T follicular helper cell (primary cell): ENCODE measurements at regions not wholly inside any gene's neighbourhood (a gene's known extent, or its start where the extent isn't known, plus 50 kb on each side); places are given as distances from the start of the nearest gene placed in this dataset.
"Not testable (repeated sequence)": the region's sequence is repeated elsewhere in the genome, so short reads cannot be mapped to it uniquely, and the experiment has no call there.

Experiments used
- DNase-seq: peaks from one replicate; pipeline ENCODE4 v3.0.0-alpha.2; 2020; ENCODE audit warnings: low read depth

DNA sequence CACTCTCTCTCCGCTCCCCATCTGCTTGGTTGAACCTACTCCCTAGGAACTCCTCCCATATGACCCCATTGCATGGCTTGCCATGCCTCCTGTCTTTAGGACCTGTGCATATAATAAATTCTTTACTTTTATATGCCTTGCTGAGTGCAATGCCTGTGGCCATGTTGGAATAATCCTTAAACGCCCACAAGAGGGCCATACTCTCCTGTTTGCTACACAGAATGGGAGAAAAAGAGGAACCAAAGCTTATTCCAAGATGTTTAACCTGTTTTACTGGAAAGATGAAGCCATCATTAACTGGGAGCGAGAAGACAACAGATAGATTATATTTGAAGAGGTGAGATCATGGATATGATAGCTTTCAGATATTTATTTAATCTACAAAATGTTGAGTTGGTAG, 1097.8 kb downstream of the NAALADL2 start:
- DNase-seq: no peak

DNA sequence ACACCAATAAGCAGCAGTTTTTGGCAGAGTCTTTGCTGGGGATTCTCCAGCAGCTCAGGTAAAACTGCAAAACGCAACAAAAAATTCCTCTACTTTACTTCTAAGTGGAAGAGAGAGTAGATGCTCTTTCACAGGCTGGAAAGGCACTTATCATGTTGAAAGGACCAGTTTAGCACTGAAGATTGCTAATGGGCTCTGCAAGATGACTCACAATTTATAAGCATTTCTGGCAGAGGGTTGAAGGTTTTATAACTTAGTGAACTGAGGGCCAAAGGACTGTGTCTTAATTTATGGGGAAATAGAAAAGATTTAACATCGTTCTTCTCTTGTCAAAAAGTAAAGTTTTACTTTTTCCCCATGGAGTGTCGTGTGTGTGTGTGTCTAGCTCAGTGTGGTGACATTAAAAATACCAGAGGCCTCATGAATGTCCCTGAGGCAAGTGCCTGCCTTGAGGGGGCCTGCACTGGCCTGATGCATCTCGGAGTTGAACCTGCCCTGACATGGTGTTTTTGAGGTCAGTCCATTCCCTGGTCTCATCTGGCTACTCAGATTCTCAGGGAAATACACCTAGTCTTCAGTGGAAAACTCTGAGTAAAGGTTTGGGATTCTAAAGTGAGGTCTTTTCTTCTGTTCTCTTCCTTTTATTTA, 1092.0 kb downstream of the NAALADL2 start:
- no peak for DNase-seq

DNA sequence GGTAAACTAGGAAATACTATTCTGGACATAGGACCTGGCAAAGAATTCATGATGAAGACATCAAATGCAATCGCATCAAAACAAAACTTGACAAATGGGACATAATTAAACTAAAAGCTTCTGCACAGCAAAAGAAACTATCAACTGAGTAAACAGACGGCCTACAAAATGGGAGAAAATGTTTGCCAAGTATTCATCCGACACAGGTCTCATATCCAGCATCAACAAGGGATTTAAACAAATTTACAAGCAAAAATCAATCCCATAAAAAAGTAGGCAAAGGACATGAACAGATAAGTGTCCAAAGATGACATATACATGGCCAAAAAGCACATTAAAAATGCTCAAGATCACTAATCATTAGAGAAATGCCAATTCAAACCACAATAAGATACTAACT, 1088.9 kb downstream of the NAALADL2 start:
- DNase-seq: no peak

DNA sequence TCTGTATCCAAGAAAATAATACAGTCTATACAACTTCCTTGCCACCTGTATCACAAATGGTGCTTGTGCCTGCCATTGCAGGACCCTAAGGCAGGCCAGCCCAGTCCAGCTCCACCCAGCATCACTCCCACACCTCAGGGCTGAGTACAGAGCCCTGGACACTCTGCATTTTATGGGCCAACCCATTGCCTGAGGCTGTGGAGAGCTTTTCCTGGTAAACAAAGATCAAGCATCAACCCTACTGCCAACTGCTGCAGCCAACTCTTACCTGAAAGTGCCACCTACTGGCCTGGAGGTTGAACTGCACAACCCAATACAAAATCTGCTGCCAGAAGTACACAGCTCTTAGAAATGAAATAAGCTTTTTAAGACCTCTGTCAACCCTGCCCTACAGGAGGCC, 1082.2 kb downstream of the NAALADL2 start:
- no peak for DNase-seq

DNA sequence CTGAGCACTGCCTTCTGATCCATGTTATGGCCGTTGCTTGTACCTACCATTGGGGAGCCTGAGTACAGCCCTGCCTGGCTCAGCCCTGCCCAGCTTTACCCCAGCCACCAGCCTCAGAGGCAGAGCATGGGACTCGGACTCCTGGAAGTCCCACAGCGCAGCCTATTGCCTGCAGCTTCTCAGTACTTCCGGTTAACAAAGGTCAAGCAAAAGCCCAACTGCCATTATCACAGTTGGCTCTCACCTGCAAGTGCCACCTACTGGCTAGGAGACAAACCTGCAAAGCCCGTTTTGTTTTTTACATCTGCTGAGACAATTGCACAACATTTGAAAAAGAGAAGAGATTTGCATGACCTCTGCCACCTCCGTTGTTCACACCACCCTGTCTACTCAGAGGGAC, 1081.7 kb downstream of the NAALADL2 start:
- no peak for DNase-seq

DNA sequence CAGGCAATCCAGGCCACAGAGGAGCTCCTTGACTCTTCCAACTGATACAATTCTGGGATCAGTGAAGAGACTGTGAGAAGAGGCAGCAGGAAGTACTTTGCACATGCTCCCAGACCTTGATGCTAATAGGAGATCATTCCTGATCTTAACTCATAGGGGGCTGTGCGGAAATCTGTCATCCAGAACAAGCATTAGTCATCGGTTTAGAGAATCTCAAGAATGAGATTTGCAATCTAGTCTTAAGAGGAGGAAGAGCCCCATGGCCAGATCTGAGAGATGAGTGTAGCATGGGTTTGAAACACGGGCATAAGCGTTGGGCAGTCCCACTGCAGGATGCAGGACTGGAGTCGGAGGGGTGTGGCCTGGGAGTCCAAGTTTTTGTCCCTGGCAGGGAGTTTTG, 1081.1 kb downstream of the NAALADL2 start:
- DNase-seq: no peak

DNA sequence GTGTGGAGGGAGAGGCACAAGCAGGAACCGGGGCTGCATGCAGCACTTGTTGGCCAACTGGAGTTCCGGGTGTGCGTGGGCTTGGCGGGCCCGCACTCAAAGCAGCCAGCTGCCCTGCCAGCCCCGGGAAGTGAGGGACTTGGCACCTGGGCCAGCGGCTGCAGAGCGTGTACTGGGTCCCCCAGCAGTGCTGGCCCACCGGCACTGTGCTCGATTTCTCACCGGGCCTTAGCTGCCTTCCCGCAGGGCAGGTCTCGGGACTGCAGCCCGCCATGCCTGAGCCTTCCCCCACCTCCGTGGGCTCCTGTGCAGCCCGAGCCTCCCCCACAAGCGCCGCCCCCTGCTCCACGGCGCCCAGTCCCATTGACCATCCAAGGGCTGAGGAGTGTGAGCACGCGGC, 1078.2 kb downstream of the NAALADL2 start:
- not testable (repeated sequence) for DNase-seq

DNA sequence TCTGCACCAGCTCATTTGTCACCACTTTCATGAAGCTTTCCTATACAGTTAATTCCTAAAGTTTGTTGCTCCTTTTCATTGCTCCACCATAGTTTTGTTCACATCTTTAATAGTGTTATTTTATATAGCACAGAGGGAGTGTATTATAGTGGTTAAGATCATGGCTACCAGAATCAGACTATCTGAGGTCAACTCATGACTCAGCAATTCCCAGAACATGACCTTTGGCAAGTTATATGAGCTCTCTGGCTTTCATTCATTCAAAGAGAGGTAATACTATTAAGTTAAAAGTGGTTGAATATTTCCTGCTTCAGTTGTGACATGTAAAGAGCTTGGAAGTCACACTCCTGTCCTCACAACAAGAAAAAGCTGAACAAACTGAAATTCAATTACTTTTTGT, 1073.5 kb downstream of the NAALADL2 start:
- no peak for DNase-seq

DNA sequence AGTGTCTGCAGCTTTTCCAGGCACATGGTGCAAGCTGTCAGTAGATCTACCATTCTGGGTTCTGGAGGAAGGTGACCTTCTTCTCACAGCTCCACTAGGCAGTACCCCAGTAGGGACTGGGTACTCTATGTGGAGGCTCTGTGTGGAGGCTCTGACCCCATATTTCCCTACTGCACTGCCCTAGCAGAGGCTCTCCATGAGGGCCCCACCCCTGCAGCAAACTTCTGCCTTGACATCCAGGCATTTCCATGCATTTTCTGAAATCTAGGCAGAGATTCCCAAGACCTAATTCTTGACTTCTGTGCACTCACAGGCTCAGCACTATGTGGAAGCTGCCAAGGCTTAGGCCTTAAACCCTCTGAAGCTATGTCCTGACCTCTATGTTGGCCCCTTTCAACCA, 1060.0 kb downstream of the NAALADL2 start:
- no peak for DNase-seq

DNA sequence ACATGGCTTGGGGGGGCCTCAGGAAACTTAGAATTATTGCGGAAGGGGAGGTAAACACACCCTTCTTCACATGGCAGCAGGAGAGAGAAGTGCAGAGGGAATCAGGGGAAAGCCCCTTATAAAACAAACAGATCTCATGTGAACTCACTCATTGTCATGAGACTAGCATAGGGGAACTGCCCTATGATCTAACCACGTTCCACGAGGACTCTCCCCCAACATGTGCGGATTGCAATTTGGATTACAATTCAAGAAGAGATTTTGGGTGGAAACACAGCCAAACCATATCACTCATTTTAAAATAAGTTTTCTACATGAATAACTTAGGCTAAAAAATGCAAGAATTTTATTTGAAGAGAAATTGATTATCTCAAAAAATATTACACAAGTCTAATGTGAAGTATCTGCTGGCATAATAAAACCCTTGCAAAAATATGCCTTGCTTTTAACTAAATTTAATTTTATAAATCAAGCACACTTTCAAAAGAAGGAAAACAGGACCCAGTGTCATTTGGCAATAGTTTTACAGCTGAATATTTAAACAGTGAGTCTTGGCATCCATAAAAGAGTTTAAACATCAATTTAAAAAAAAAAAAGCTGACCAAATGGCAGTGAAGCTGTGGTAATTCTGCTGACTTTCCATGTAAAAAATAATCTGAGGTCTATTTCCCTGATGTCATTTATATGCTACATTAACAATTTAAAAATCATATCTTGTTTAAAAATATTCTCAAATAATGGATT, 1057.2 kb downstream of the NAALADL2 start:
- DNase-seq: no peak

DNA sequence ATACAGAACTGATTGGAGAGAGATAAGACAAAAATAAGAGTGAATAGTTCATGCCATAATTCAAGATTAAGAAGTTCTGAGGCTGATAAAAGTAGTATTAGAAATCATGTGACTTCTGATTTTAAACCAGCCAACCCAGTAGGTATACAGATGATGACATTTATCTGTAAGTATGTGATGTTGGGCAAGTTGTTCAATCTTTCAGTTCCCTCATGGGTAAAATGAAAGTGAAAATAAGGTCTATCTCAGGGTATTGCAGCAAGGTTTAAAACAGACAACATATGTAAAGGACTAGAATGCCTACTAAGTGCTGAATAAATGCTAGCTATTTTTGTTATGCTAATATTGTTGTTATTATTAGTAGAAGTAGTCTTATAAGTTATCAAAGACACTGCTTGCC, 1055.7 kb downstream of the NAALADL2 start:
- no peak for DNase-seq

DNA sequence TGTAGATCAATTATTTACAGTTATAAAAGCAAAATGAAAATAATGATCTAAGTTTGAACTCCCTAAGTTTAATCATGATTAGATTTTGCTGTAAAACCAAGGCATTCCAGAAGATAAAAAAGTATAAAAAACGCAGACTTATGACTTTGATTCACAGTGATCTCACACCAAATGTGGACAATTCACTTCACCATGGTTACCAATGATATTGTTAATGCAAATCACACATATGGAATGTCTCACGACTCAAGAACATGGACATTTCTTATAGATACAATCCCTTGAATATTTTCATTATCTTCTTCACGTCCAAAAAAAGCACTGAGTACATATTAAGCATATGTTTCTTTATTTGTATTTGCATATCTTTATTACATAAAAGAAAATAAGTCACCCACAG, 1054.2 kb downstream of the NAALADL2 start:
- DNase-seq: no peak

DNA sequence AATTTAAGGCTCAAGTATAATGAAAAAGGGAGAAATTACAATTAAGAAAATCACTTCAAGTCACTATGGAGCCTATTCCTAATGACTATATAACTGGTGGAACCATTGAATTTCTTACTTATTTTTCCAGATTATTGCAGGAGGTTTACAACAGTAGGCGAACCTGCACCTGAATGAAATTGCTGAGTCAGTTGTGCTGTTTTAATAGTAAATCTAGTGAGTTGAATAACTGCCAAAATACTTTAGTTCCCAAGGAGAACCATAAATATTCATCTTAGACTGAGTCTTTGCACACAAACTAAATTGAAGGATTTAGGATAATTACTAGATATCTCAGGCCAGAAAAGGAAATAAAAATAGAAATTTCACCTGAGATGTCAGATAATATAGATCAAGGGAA, 1052.8 kb downstream of the NAALADL2 start:
- no peak for DNase-seq

DNA sequence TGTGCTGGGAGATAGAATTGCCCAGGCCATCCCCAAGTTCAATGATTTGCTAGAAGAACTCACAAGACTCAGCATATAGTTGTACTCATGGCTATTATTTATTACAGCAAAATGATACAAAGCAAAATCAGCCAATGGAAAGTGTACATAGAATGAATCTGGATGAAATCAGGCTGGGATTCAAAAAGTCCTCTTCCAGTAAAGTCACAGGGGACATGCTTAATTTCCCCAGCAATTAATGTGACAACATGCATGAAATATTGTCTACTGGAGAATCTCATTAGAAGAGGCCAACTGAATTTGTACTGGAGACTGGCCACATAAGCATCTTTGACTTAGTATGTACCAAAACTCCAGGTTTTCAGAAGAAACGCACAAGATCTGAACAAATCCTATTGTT, 1043.1 kb downstream of the NAALADL2 start:
- DNase-seq: no peak

DNA sequence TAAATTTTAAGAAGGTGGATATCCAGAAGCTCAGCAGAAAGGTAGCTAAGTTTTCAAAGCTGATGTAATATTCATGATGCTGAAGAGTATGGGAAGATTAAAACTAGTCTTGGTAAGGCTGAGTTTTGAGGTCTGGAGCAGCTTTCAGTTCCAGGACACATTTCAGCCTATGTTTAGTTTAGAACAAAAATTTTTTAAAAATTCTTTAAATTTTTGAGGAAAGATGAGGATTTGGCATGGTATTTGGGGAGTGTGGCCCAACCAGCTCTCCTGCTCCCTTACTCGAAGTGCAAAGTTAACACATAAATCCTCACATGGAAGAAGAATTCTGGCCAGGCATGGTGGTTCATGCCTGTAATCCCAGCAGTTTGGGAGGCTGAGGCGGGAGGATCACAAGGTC, 1039.1 kb downstream of the NAALADL2 start:
- DNase-seq: no peak

DNA sequence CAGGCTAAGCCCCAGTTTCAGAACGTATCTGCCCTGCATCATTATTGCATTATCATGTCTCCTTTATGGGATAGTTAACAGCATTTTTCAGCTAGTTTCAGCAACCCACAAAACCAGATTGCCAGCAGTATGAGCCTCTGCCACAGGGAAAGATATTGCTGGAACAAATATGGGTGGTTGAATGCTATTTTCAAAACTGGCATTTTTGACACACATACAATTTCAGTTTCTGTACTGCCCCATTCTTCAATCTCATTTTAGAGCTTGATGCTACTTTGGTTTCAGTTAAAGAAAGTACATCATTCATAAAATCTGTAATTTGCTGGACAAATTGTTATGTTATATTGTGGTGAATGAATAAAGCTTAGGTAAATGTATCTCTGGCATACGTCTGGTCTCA, 1037.5 kb downstream of the NAALADL2 start:
- DNase-seq: no peak

DNA sequence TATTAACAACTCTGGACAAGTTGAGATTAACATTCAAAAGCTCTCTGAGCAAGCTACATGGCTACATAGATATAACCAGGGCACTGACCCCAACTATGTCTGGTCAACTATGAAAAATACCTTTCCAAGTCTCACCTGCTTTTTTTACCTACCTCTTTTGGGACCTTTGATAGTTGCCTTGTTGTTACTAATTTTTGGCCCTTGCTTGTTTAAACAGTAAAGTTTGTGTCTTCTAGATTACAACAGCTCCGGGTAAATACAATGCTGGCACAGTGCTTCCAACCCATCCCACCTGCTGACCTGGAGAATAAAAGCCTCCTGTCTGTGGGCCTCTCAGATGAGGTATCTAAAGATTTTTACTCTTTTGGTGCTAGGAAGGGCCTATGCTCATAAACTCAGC, 1036.6 kb downstream of the NAALADL2 start:
- DNase-seq: no peak

DNA sequence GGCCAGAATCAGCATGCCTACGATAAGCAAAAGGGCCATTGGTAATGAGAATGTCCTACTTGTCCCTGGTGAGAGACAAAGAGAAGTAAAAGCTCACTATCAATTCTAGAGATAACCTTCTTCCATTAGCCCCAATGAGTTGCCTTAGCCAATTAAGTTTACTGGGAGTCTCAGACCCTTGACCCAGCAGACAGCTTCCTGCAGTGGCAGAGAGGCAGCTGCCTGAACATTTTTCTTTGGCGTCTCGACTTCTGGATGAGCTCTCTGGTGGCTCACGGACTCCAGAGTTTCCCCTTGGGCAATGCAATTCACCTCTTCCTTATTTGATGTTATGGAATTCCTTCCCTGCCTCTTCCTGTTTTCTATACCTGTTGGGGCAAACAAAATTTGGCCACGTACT, 1034.4 kb downstream of the NAALADL2 start:
- DNase-seq: no peak

DNA sequence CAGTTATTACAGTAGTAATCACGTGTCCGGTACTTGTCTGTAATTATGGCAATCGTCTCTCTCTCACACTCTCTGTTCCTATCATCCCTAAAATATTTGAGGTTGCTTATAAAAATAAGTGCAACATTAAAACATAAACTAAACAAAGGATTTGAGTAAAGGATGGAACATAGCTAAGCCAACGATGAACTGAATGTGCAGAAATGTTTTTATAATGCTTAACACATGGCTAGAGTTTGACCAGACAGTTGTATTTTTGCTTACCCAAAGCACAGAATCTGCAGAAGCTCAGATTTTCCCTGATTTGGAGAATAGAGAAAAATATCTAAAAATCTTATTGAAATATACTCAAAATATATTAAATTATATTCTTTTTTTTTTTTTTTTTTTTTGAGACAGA, 1030.9 kb downstream of the NAALADL2 start:
- no peak for DNase-seq

DNA sequence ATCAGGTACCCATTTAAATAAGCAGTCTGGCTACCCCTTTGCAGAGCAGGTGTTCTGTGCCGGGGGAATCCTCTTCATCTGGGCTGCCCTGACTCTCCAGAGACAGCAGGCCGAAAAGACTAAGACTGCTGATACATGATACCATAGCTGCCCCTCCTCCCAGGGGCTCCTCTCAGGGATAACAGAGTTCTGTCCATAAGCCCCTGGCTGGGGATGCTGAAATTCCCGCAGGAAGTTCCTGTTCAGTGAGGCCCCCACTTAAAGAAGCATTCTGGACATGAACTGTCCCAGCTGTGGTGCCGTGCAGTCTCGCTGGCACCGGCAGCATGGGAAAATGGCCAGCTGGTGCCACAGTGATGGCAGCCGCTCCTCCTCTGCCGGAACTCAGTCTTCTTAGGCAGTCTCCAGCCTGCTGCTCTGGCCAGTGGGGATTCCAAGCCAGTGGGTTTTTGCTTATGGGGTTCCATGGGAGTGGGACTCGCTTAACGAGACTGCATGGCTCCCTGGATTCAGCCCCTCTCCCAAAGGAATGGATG, 1026.2 kb downstream of the NAALADL2 start:
- DNase-seq: no peak

DNA sequence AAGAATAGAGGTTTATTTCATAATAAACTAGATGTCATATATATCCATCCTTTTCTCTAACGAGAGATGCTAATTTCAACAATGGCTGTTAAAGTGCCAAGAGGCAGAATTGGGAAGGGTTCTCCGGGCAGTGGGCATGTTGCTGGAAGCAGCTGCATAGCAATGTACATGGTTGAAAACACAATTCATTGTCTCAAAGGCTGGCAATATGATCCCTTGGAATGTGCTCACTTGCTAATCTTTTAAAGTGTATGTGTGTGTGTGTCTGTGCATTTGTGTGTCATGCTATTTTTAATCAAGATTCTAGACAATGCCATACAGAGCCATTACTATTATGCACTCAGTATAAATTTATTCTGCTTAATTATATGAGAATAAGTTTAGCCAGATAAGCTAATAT, 1020.3 kb downstream of the NAALADL2 start:
- DNase-seq: no peak

DNA sequence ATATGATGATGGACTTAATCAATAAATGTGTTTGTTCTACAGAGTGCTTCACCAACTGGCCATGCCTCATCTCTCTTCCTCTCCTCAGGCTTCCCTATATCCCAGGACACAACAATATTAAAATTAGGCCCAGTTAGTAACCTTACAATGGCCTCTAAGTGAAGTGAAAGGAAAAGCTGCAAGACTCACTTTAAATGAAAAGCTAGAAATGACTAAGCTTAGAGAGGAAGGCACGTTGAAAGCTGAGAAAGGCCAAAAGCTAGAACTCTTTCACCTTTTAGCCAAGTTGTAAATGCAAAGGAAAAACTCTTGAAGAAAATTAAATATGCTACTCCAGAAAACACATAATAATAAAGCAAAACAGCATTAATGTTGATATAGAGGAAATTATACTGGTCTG, 1010.3 kb downstream of the NAALADL2 start:
- DNase-seq: no peak

DNA sequence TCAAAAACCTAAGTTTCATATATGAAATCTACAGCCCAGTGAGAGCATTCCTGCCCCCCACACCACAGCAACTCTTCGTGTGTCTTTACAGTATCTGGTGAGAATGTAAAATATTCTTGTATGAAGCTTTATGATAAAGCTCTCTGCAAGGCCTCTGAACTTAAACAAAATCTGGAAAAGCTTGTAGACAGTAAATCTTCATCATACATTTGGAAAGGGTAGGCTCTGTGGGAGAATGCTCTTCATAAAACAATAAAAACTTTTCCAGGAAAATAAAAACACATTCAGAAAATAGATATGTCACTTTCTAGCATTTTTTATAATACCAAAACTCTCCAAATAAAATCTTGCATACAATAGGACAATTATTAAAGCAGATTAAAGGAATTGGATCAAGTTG, 1009.5 kb downstream of the NAALADL2 start:
- no peak for DNase-seq

DNA sequence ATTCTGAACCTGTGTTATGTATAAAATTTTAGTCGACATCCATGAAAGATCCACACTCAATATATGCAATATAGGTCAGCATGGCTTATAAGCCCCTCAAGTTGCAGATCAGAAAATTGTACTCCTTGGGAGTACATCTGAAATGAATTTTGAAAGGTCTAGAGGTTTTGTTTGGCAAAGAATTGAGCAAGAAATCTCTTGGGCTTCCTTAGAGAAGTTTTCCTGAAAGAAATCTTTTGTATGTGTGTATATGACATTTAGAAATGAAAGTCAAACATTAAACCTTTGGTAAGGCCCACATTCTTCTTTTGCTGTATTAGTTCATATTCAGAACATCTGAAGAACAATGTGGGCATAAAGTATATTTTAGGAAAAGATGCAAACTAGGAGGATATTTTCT, 1006.6 kb downstream of the NAALADL2 start:
- no peak for DNase-seq
